ENCODE measurements at regions not wholly inside any gene's neighbourhood (a gene's known extent, or its start where the extent isn't known, plus 50 kb on each side); places are given as distances from the start of the nearest gene placed in this dataset.

GRCh38 chr13:22336460-22336859 lies 665.6 kb downstream of the FGF9 start:
- no peak for TF ChIP-seq CTCF (IDR thresholded peaks at IDR 0.05)
- no peak for TF ChIP-seq POLR2AphosphoS5 (IDR thresholded peaks at IDR 0.05; ENCODE audit: low read depth, low read length)
